Left ventricle myocardium inferior (tissue), 1 donor: ENCODE measurements at regions not wholly inside any gene's neighbourhood (a gene's known extent, or its start where the extent isn't known, plus 50 kb on each side); places are given as distances from the start of the nearest gene placed in this dataset.
"Not testable (repeated sequence)": the region's sequence is repeated elsewhere in the genome, so short reads cannot be mapped to it uniquely, and the experiment has no call there.

Source experiments
- DNase-seq: peaks from one replicate; pipeline ENCODE4 v3.0.0-alpha.2; 2020
- H3K27ac ChIP-seq: fragments of 200-600 bp; replicated peaks from 2 replicates; pipeline ENCODE4 v1.8.0; 2021
- H3K27me3 ChIP-seq: fragments of 200-600 bp; 2 replicates; pipeline ENCODE4 v1.8.0; 2021; ENCODE audit warnings: low read depth
- H3K36me3 ChIP-seq: fragments of 200-600 bp; 2 replicates; pipeline ENCODE4 v1.8.0; 2021
- H3K4me1 ChIP-seq: fragments of 200-600 bp; 2 replicates; pipeline ENCODE4 v1.8.0; 2021
- H3K4me3 ChIP-seq: fragments of 200-600 bp; 2 replicates; pipeline ENCODE4 v1.8.0; 2021; ENCODE audit warnings: mild to moderate bottlenecking, moderate library complexity
- H3K9me3 ChIP-seq: fragments of 200-600 bp; replicated peaks from 2 replicates; pipeline ENCODE4 v1.8.0; 2021
- intact Hi-C: fragments of 100-400 bp; cut with micrococcal nuclease; formaldehyde crosslinking; loops from one replicate; pipeline ENCODE4 v1.11.0; 2022
- TF ChIP-seq, protein P1 (sequence below): fragments of 200-600 bp; IDR thresholded peaks from 2 replicates; pipeline ENCODE4 v1.8.0; 2021; ENCODE audit warnings: antibody characterized with exemption, mild to moderate bottlenecking, borderline replicate concordance
- donor health status: DM: no; HTN: yes; CAD: no; lungs with severe emphysema.

DNA sequence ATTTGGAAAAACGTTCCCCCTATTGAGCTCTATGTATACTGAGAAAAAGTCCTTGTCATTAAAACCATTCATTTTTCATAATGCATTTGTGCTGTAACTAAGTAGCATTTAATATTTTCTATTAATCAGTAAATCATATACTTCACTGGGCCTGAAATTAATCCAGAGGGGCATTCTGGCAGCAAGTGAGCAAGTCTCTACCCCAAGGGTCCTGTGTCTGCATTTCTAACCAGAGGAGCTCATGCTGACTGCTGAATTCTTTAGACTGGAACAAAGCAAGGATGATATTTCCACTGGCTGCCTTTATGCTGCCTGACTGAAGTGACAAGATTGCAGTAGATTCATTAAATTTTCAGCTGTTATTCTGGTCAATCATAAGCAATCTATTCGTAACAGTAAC lies 246.5 kb downstream of the SLITRK2 start:
- no peaks in the 10 kb centered on the region for H3K27me3 ChIP-seq
- no peak for DNase-seq
- no peaks in the 10 kb centered on the region for H3K9me3 ChIP-seq
- TF ChIP-seq, protein P1, sequence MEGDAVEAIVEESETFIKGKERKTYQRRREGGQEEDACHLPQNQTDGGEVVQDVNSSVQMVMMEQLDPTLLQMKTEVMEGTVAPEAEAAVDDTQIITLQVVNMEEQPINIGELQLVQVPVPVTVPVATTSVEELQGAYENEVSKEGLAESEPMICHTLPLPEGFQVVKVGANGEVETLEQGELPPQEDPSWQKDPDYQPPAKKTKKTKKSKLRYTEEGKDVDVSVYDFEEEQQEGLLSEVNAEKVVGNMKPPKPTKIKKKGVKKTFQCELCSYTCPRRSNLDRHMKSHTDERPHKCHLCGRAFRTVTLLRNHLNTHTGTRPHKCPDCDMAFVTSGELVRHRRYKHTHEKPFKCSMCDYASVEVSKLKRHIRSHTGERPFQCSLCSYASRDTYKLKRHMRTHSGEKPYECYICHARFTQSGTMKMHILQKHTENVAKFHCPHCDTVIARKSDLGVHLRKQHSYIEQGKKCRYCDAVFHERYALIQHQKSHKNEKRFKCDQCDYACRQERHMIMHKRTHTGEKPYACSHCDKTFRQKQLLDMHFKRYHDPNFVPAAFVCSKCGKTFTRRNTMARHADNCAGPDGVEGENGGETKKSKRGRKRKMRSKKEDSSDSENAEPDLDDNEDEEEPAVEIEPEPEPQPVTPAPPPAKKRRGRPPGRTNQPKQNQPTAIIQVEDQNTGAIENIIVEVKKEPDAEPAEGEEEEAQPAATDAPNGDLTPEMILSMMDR: no peak
- no peak overlapping the region for H3K27ac ChIP-seq
- H3K36me3 ChIP-seq: no peaks in the 10 kb centered on the region
- intact Hi-C loops: no loop called here
- no peak overlapping the region for H3K4me3 ChIP-seq
- H3K4me1 ChIP-seq: no peaks in the 10 kb centered on the region

GRCh38 chrX:146090732-146091131 lies 273.1 kb downstream of the SLITRK2 start:
- DNase-seq: no peak
- H3K36me3 ChIP-seq: no peaks in the 10 kb centered on the region
- H3K4me3 ChIP-seq: no peak overlapping the region
- no peaks in the 10 kb centered on the region for H3K27me3 ChIP-seq
- no peaks in the 10 kb centered on the region for H3K4me1 ChIP-seq
- no peaks in the 10 kb centered on the region for H3K9me3 ChIP-seq
- intact Hi-C loops: no loop called here
- H3K27ac ChIP-seq: no peak overlapping the region
- TF ChIP-seq, protein P1: no peak

- Histone ChIP-seq H3K27ac (no peak overlapping the region), H3K4me3 (no peak overlapping the region), H3K36me3 (no peaks in the 10 kb centered on the region), H3K4me1 (no peaks in the 10 kb centered on the region), H3K9me3 (no peaks in the 10 kb centered on the region), H3K27me3 (no peaks in the 10 kb centered on the region)
- no peak for DNase-seq
- intact Hi-C loops: no loop called here
- TF ChIP-seq, protein P1: no peak
Observed at GRCh38 chrX:146109362-146109761, 291.7 kb downstream of the SLITRK2 start.

GRCh38 chrX:146119074-146119473 lies 301.4 kb downstream of the SLITRK2 start:
- H3K9me3 ChIP-seq, intact Hi-C loops, H3K27ac ChIP-seq, H3K4me1 ChIP-seq, H3K4me3 ChIP-seq, H3K27me3 ChIP-seq, DNase-seq, H3K36me3 ChIP-seq: not testable (repeated sequence)

DNA sequence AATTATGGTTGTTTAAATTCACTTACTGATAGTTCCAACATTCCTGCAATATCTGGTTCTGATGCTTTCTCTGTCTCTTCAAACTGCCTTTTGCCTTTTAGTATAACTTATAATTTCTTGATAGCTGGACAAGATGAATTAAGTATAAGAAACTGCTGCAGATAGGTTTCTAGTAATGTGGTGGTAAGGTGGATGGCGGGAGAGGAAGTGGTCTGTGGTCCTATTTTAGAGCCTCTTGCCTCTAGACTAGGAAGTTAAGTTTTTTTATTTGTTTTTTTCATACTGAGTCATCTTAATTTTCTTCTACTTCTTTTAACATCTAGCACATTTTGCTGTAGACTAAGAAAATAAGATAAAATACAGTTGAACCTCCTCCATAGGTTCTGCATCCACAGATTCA lies 310.0 kb downstream of the SLITRK2 start:
- intact Hi-C loops: no loop called here
- TF ChIP-seq, protein P1: no peak
- H3K4me3 ChIP-seq: no peak overlapping the region

DNA sequence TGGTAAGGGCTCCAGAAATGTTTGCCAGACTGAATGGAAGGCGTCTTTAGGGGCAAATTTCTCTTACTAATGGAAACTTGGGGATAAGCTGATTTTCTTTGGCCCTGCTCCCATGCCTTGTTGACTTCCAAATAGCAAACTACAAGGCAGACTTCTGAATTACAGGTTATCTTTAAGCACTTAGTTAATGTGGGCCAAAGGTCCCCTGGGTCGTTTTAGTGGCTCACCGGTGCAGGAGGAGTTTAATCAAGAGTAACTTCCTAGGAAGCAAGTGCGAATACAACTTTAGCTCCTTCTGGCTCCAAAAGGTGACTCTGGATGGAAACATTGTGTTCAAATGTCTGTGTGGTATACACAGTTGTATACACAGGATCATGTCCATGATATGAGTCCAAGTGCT lies 323.6 kb downstream of the SLITRK2 start:
- TF ChIP-seq, protein P1: no peak
- intact Hi-C loops: no loop called here
- Histone ChIP-seq H3K4me3 (no peak overlapping the region), H3K27ac (no peak overlapping the region), H3K27me3 (no peaks in the 10 kb centered on the region), H3K4me1 (no peaks in the 10 kb centered on the region), H3K9me3 (no peaks in the 10 kb centered on the region), H3K36me3 (no peaks in the 10 kb centered on the region)
- DNase-seq: no peak

More for the DNA sequence above, 310.0 kb downstream of the SLITRK2 start:
- H3K27me3 ChIP-seq: no peaks in the 10 kb centered on the region
- no peaks in the 10 kb centered on the region for H3K4me1 ChIP-seq
- no peaks in the 10 kb centered on the region for H3K36me3 ChIP-seq
- DNase-seq: no peak
- H3K27ac ChIP-seq: no peak overlapping the region
- H3K9me3 ChIP-seq: no peaks in the 10 kb centered on the region
